HEK293 (cell line): ENCODE measurements at regions not wholly inside any gene's neighbourhood (a gene's known extent, or its start where the extent isn't known, plus 50 kb on each side); places are given as distances from the start of the nearest gene placed in this dataset.

ENCODE experiments used
- CTCF ChIP-seq: fragments of 450-650 bp; formaldehyde crosslinking; IDR thresholded peaks from 2 replicates; pipeline ENCODE4 v1.5.1; 2016; ENCODE audit warnings: missing biosample characterization, missing genetic modification characterization
- MYNN ChIP-seq: fragments of 450-650 bp; formaldehyde crosslinking; IDR thresholded peaks from 2 replicates; pipeline ENCODE4 v1.5.1; 2016; ENCODE audit warnings: missing biosample characterization, missing genetic modification characterization, borderline replicate concordance
- ZBTB7A ChIP-seq: fragments of 450-650 bp; formaldehyde crosslinking; IDR thresholded peaks from 2 replicates; pipeline ENCODE4 v1.5.1; 2016; ENCODE audit warnings: low read depth, missing biosample characterization, missing genetic modification characterization
- ZNF16 ChIP-seq: fragments of 450-650 bp; formaldehyde crosslinking; IDR thresholded peaks from 2 replicates; pipeline ENCODE4 v1.5.1; 2016; ENCODE audit warnings: low read depth, missing biosample characterization, missing genetic modification characterization
- ZNF670 ChIP-seq: fragments of 450-650 bp; formaldehyde crosslinking; IDR thresholded peaks from 2 replicates; pipeline ENCODE4 v1.5.1; 2016; ENCODE audit warnings: missing biosample characterization, missing genetic modification characterization, low read depth
- ZNF791 ChIP-seq: fragments of 450-650 bp; formaldehyde crosslinking; IDR thresholded peaks from 2 replicates; pipeline ENCODE4 v1.5.1; 2016; ENCODE audit warnings: missing biosample characterization, missing genetic modification characterization

GRCh38 chr10:78449554-78449953 lies 415.9 kb downstream of the RPS24 start:
- TF ChIP-seq ZNF670 (tag by site-specific recombination) = no peak
- no peak for TF ChIP-seq ZBTB7A
- TF ChIP-seq MYNN (tag by site-specific recombination) = no peak
- no peak for TF ChIP-seq ZNF791
- TF ChIP-seq ZNF16 (tag by site-specific recombination) = no peak
- no peak for TF ChIP-seq CTCF
